Fibroblast of skin of left quadriceps (primary cell): ENCODE measurements at regions not wholly inside any gene's neighbourhood (a gene's known extent, or its start where the extent isn't known, plus 50 kb on each side); places are given as distances from the start of the nearest gene placed in this dataset.
"Not testable (repeated sequence)": the region's sequence is repeated elsewhere in the genome, so short reads cannot be mapped to it uniquely, and the experiment has no call there.

ENCODE experiments used
- DNase-seq, 2 experiments: peaks; one replicate each; pipeline ENCODE4 v3.0.0-alpha.2; 2013; ENCODE audit warnings: low read depth in 2 of 2

GRCh38 chr5:116970318-116970717, 395.7 kb upstream of the SEMA6A start:
- no peak for DNase-seq

DNA sequence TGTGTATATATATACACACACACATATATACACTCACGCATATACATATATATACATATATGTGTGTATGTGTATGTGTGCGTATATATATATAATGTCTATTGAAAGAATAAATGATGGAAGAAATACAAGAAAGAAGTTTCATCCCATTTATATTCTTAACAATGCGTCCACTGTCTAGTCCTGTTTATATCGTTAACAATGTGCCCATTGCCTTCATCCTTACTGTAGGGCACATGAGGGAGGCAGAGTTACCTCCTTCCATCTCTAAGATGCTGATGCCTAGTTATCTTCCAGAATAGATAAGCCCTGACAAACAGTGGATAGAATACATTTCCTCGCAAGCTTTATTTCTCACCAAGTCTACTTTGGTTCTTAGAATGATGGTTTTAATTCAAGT, 389.8 kb upstream of the SEMA6A start:
- no peak for DNase-seq

GRCh38 chr5:116961021-116961420, 386.4 kb upstream of the SEMA6A start:
- DNase-seq = no peak

DNA sequence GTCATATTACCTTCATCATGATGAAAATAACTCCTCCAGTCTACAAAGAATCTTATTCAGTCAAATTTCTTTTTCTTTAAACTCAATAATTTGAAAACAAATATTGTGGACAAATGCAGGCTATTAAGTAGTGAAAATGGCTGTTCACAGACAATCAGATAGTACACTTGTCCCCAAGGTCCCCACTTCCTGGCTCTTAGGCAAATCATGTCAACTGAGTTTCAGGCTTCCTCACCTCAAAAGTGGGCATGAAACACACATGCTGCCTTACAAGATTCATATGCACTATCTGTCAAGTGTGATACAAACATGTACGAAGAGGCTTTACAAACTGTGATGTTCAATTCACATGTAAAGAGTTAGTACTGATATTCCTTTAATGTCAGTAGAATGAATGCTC, 385.2 kb upstream of the SEMA6A start:
- DNase-seq = no peak

GRCh38 chr5:116953251-116953930, 378.8 kb upstream of the SEMA6A start:
- no peak for DNase-seq

DNA sequence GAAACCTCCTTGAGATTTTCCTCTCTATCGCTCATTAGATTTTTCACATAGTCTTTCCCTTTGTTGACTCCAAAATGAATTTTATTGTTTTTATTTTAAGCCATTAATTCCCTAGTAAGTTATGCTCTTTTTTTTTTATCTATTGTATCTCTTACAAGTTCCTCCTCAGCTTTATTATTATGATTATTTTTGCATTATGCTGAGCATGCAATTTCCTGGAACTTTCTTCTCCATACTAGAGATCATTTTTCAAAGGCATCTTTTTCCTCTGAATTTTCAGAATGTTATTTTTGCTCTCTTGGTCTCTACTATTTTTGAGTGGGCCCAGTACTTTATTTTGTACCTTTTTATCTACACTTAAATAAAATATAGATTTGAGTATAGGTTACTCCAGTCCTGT, 376.6 kb upstream of the SEMA6A start:
- DNase-seq = no peak

- DNase-seq = peak; percentile 9 to 17
Observed at GRCh38 chr5:116947691-116948528, 373.3 kb upstream of the SEMA6A start.

GRCh38 chr5:116945613-116946382, 371.2 kb upstream of the SEMA6A start:
- DNase-seq = not testable (repeated sequence)

- DNase-seq = peak; percentile 4 to 7
Observed at GRCh38 chr5:116944183-116944582, 369.6 kb upstream of the SEMA6A start.

DNA sequence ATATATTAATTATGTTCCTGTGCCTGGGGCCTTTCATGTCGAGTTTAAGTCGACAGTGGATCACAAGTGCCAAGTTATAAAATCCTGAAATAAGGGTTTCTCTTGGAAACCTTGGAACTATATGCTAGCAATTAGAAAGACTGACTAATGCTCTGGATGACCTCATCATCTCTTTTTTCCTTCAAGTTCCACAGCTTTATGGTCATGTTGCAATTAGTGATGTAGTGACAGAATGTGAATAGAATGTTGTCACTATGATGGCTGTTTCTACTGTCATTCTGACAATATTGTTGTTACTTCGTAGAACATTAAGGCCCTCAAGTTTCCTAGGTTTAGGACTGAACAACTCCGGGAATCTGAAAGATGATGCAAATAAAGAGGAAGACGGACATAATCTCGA, 368.0 kb upstream of the SEMA6A start:
- DNase-seq = peak; percentile 7 to 17

DNA sequence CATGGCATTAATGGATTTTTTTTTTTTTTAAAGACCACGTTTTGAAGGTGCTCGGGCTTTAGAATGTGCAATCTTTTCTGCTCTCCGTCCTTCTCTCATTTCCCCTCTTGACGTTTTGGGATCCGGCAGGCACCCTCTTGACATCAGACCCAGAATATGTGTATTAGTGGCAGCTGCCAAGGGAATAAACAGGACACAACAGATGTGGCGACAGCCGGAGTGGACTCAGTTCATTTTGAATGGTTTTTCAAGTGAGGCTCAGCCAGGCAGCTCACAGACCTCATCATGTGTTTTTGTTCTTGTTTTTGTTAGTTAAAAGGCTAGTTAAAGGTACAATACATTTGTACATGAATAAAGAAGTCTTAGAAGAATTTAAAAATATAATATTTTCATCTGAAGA, 365.0 kb upstream of the SEMA6A start:
- DNase-seq = no peak

DNA sequence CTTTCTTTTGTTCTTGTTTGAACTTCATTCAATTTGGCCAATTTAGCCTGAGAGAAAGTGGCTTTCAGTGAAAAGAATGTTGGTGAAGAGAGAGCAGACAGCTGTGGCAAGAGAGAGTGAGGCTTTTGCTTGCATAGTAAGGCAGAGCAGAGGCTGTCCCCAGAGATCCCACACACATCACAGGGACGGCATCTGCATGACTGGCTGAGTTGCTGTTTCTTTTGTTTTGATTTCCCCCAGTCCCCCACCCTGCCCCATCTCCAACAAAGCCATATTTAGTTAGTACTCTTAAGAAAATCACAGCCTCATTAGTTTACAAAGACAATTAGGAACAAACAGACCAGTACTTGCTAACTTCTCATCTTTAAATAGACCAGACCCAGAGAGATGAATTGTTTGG, 363.9 kb upstream of the SEMA6A start:
- no peak for DNase-seq

DNA sequence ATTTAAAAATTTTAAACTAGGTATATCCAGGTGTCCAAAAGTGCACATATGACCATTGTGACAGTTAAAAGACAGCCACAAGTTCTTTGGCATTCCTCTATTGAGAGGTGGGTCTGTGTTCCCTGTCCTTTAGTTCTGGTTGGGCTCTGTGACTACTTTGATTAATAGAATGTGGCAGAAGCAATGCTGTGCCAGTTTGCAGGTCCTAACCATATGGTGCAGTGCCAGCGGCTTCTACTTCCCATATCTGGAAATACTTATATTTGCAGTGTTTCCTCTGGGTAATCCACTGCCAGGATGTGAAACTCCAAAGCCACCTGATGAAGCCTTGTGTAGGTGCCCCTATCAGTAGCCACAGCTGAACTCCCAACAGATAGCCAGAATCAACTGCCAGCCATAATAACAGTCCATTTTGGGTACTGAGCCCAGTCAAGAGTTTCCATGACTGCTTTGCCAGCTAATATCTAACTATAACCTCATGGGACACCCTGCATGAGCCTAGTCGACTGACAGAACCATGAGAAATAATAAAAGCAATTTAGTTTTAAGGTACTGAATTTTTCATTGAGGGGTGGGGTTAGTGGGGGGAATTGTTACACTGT, 361.0 kb upstream of the SEMA6A start:
- no peak for DNase-seq

GRCh38 chr5:116930616-116931015, 356.0 kb upstream of the SEMA6A start:
- DNase-seq = no peak

- DNase-seq = no peak
Observed at GRCh38 chr5:116923344-116923743, 348.7 kb upstream of the SEMA6A start.

GRCh38 chr5:116922532-116922931, 347.9 kb upstream of the SEMA6A start:
- DNase-seq = no peak

DNA sequence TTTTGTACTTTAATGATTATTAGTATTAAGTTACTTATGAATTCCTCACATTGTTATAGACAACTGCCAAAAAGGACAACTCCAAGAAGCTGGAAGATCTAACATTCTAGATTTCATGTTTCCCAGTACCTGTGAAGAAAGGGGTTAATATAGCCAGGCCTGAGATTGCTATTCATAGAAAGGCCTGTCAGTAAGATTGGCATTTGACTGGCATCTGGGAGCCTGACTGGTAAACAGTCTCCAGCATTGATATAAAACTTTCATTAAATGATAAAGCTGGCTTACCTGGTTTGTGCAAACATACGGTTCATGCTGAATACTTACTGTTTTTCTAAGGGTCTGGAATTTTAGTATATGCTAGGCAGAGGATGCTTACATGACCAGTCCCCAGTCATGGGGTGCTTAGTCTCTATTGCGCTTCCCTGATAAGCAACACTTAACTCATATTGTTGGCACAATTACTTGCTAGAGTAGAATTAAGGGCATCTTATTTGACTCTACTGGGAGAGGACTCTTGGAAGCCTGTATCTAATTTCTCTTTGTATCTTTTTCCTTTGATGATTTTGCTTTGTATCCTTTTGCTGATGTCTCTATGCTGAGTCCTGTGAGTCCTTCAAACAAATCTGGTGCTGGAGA, 340.4 kb upstream of the SEMA6A start:
- DNase-seq = no peak

GRCh38 chr5:116912221-116912620, 337.6 kb upstream of the SEMA6A start:
- no peak for DNase-seq

- no peak for DNase-seq
Observed at GRCh38 chr5:116911074-116911473, 336.5 kb upstream of the SEMA6A start.

GRCh38 chr5:116908537-116908936, 333.9 kb upstream of the SEMA6A start:
- no peak for DNase-seq

- DNase-seq = no peak
Observed at GRCh38 chr5:116905885-116906284, 331.3 kb upstream of the SEMA6A start.

DNA sequence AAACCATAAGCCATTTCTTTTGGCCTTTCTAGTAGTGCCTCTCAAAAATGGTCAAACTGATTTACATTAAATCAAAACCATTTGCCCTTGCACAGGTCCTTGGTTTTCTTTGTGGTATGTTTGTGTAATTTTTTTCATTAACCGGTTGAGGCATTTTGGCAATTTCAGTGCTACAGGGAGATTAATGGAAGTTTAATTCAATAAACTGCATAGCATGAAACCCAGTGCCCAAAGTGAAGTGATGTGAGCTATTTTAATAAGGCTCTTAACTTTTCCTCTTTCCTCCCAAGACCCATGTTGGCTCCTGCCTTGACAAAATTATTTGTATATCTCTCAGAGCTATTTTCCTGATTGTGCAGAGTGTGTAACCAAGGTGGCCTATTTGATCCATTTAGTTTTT, 326.2 kb upstream of the SEMA6A start:
- DNase-seq = no peak
